ENCODE measurements at regions not wholly inside any gene's neighbourhood (a gene's known extent, or its start where the extent isn't known, plus 50 kb on each side); places are given as distances from the start of the nearest gene placed in this dataset.

DNA sequence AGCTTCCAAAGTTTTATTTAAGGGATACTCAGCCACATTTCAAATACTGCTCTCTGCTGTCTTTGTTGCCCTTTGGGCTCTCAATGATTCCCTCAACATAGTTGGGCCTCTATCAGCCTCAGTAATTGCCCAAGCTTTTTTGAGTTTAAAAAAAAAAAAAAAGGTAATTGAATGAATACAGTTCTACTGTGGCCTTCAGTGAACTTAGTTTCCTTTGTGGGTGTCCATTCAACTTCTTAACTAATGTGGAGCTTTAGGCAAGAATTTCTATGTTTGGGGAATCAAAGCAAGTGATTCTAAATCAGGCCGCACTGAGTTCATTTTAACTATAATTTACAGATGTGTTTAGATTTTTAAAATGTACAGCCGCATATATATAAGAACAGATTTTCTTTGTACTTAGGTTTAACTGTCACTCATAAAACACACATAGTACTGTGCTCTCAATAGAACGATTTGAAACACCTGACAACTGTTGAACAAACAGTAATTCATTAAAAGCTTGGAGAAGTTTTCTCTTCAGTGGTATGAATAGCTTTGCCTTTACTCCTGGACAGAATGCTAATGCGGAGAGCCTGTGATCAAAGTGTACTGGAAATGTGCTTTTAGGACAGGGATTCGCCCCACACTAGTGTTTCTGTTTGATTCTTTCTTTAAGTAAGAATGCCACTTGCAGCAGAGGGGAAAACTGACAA is 844.9 kb upstream of the SEMA6D start:
- TF ChIP-seq POLR2A (IDR thresholded peaks at IDR 0.05), result no peak
- TF ChIP-seq, protein P1, sequence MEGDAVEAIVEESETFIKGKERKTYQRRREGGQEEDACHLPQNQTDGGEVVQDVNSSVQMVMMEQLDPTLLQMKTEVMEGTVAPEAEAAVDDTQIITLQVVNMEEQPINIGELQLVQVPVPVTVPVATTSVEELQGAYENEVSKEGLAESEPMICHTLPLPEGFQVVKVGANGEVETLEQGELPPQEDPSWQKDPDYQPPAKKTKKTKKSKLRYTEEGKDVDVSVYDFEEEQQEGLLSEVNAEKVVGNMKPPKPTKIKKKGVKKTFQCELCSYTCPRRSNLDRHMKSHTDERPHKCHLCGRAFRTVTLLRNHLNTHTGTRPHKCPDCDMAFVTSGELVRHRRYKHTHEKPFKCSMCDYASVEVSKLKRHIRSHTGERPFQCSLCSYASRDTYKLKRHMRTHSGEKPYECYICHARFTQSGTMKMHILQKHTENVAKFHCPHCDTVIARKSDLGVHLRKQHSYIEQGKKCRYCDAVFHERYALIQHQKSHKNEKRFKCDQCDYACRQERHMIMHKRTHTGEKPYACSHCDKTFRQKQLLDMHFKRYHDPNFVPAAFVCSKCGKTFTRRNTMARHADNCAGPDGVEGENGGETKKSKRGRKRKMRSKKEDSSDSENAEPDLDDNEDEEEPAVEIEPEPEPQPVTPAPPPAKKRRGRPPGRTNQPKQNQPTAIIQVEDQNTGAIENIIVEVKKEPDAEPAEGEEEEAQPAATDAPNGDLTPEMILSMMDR (IDR thresholded peaks at IDR 0.05), result no peak
